WTC11 (cell line): ENCODE measurements at regions not wholly inside any gene's neighbourhood (a gene's known extent, or its start where the extent isn't known, plus 50 kb on each side); places are given as distances from the start of the nearest gene placed in this dataset.

ENCODE experiments used
- ATAC-seq: fragments of 200-7000 bp; cut with Tn5 transposase; 2 replicates; pipeline ENCODE4 v1.10.0; 2021; ENCODE audit warnings: mild to moderate bottlenecking, moderate library complexity
- CTCF ChIA-PET: fragments of 300-600 bp; sonication (Branson Sonifier 250); formaldehyde crosslinking; loops from one replicate; lab custom pipeline; 2021; ENCODE audit warnings: antibody characterized with exemption; lab: Charles Lee
- POLR2A ChIA-PET: fragments of 350-600 bp; sonication (Branson Sonifier 250); formaldehyde crosslinking; loops from one replicate; lab custom pipeline; 2021; ENCODE audit warnings: antibody characterized with exemption; lab: Charles Lee
- DNase-seq: peaks from one replicate; pipeline ENCODE4 v3.0.0; 2021; ENCODE audit warnings: low spot score
- H3K27ac Mint-ChIP-seq: 2 replicates; pipeline ENCODE4 v1.8.0; 2021; ENCODE audit warnings: mixed read lengths
- H3K27me3 Mint-ChIP-seq: 2 replicates; pipeline ENCODE4 v1.8.0; 2021; ENCODE audit warnings: low read depth, mild to moderate bottlenecking, moderate library complexity, mixed read lengths
- H3K36me3 Mint-ChIP-seq: 2 replicates; pipeline ENCODE4 v1.8.0; 2021; ENCODE audit warnings: mixed read lengths
- H3K4me1 Mint-ChIP-seq: 2 replicates; pipeline ENCODE4 v1.8.0; 2022; ENCODE audit warnings: mixed read lengths
- H3K4me3 Mint-ChIP-seq: 2 replicates; pipeline ENCODE4 v1.8.0; 2021; ENCODE audit warnings: mild to moderate bottlenecking, moderate library complexity, mixed read lengths
- H3K9me3 Mint-ChIP-seq: 2 replicates; pipeline ENCODE4 v1.8.0; 2021; ENCODE audit warnings: mixed read lengths
- CDX4 ChIP-seq: fragments of 250-450 bp; sonication (Bioruptor Pico); IDR thresholded peaks from 2 replicates; pipeline ENCODE4 v1.9.0; 2021; ENCODE audit warnings: moderate library complexity, mild to moderate bottlenecking, inconsistent platforms, borderline replicate concordance
- EMX1 ChIP-seq: fragments of 250-450 bp; sonication (Bioruptor Pico); IDR thresholded peaks from 2 replicates; pipeline ENCODE4 v1.8.0; 2021; ENCODE audit warnings: mild to moderate bottlenecking
- ETV6 ChIP-seq: sonication (generic); formaldehyde crosslinking; IDR thresholded peaks from 2 replicates; pipeline ENCODE4 v1.8.1; 2022; ENCODE audit warnings: mild to moderate bottlenecking, missing genetic modification reagents
- JAZF1 ChIP-seq: fragments of 250-450 bp; sonication (Bioruptor Pico); IDR thresholded peaks from 2 replicates; pipeline ENCODE4 v1.9.0; 2021; ENCODE audit warnings: moderate library complexity, mild to moderate bottlenecking, inconsistent platforms
- MXD4 ChIP-seq: fragments of 250-450 bp; sonication (Bioruptor Pico); IDR thresholded peaks from 2 replicates; pipeline ENCODE4 v1.8.0; 2021; ENCODE audit warnings: mild to moderate bottlenecking, moderate library complexity, borderline replicate concordance
- NFYB ChIP-seq: sonication (generic); formaldehyde crosslinking; conservative IDR thresholded peaks from 2 replicates; pipeline ENCODE4 v1.8.0; 2022; ENCODE audit warnings: low read depth, missing genetic modification reagents
- NR3C1 ChIP-seq: sonication (generic); formaldehyde crosslinking; conservative IDR thresholded peaks from 2 replicates; pipeline ENCODE4 v1.8.1; 2023; ENCODE audit warnings: low read depth, mild to moderate bottlenecking, missing genetic modification reagents
- PRDM15 ChIP-seq: sonication (generic); formaldehyde crosslinking; IDR thresholded peaks from 2 replicates; pipeline ENCODE4 v1.8.0; 2022; ENCODE audit warnings: missing genetic modification reagents
- RORB ChIP-seq: fragments of 250-450 bp; sonication (Bioruptor Pico); IDR thresholded peaks from 2 replicates; pipeline ENCODE4 v1.9.0; 2021; ENCODE audit warnings: mild to moderate bottlenecking
- SMAD4 ChIP-seq: sonication (generic); formaldehyde crosslinking; IDR thresholded peaks from 2 replicates; pipeline ENCODE4 v1.8.0; 2022; ENCODE audit warnings: mild to moderate bottlenecking, missing genetic modification reagents
- TEAD1 ChIP-seq: sonication (generic); formaldehyde crosslinking; IDR thresholded peaks from 2 replicates; pipeline ENCODE4 v1.8.0; 2022; ENCODE audit warnings: mild to moderate bottlenecking, missing genetic modification reagents
- ZNF317 ChIP-seq: sonication (generic); formaldehyde crosslinking; IDR thresholded peaks from 2 replicates; pipeline ENCODE4 v1.8.1; 2023; ENCODE audit warnings: low read depth, mild to moderate bottlenecking, moderate library complexity, missing genetic modification reagents, borderline replicate concordance
- ZNF532 ChIP-seq: fragments of 250-450 bp; sonication (Bioruptor Pico); IDR thresholded peaks from 2 replicates; pipeline ENCODE4 v1.9.0; 2021; ENCODE audit warnings: mild to moderate bottlenecking, borderline replicate concordance
- TF ChIP-seq, protein P1 (sequence below): fragments of 250-450 bp; sonication (Bioruptor Pico); IDR thresholded peaks from 2 replicates; pipeline ENCODE4 v1.8.0; 2021; ENCODE audit warnings: mild to moderate bottlenecking
- TF ChIP-seq, protein P2 (sequence below): sonication (generic); formaldehyde crosslinking; IDR thresholded peaks from 2 replicates; pipeline ENCODE4 v1.8.1; 2023; ENCODE audit warnings: mild to moderate bottlenecking, missing genetic modification reagents, borderline replicate concordance
- TF ChIP-seq, protein P3 (sequence below): sonication (generic); formaldehyde crosslinking; IDR thresholded peaks from 2 replicates; pipeline ENCODE4 v1.8.1; 2023; ENCODE audit warnings: mild to moderate bottlenecking, missing genetic modification reagents, moderate library complexity

DNA sequence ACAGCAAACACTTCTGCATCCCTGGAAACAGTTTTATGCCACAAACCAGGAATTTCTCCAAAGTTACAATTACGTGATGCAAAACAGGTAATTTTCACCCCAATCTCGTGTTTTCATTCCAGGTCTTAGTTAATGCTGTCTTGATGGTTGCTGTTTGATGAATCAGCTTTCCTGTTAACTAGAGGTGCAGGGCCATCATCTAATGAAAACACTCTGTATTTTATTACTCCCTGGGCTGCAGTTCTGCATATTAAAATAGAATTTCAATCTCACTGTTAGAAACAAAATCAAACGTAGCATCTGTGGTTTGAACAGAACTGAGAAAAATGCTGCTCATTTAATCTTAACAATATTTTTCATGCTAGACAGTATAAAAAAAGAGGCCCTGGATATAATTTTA, 129.4 kb downstream of the TUSC1 start (continued):
- TF ChIP-seq PRDM15 (CRISPR knock-in tag), result no peak
- TF ChIP-seq, protein P1, sequence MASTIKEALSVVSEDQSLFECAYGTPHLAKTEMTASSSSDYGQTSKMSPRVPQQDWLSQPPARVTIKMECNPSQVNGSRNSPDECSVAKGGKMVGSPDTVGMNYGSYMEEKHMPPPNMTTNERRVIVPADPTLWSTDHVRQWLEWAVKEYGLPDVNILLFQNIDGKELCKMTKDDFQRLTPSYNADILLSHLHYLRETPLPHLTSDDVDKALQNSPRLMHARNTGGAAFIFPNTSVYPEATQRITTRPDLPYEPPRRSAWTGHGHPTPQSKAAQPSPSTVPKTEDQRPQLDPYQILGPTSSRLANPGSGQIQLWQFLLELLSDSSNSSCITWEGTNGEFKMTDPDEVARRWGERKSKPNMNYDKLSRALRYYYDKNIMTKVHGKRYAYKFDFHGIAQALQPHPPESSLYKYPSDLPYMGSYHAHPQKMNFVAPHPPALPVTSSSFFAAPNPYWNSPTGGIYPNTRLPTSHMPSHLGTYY (CRISPR knock-in tag), result no peak
- no peak for TF ChIP-seq MXD4 (CRISPR knock-in tag)

GRCh38 chr9:25543806-25544205, 134.4 kb downstream of the TUSC1 start:
- H3K4me3 Mint-ChIP-seq, result no peak overlapping the region
- CTCF ChIA-PET, result no interaction called here
- POLR2A ChIA-PET, result no interaction called here
- no peak overlapping the region; the same call in 1 of the 2 replicates for H3K27ac Mint-ChIP-seq
- H3K36me3 Mint-ChIP-seq, result no peaks in the 10 kb centered on the region
- peaks cover 5% of the 10 kb centered on the region; the same call in 1 of the 2 replicates for H3K9me3 Mint-ChIP-seq
- TF ChIP-seq NR3C1 (no peak), ZNF532 (no peak)
- H3K4me1 Mint-ChIP-seq, result peaks cover 19% of the 10 kb centered on the region
- DNase-seq (no peak), ATAC-seq (no peak)
- no peaks in the 10 kb centered on the region for H3K27me3 Mint-ChIP-seq

DNA sequence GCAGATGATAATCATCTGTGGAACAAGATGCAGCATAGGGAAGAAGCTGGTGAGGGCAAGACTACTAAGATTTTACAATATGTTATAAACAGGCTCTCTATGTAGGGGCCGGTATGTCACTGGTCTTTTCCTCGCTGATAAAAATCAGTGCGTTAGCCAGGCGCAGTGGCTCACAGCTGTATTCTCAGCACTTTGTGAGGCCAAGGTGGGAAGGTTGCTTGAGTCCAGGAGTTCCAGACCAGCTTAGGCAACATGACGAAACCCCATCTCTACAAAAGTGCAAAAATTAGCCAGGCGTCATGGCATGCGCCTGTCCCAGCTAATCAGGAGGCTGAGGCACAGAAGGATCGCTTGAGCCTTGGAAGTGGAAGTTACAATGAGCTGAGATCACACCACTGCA, 135.9 kb downstream of the TUSC1 start:
- Mint-ChIP-seq H3K9me3 (peaks cover 5% of the 10 kb centered on the region; the same call in 1 of the 2 replicates), H3K4me1 (peaks cover 25% of the 10 kb centered on the region), H3K27ac (no peak overlapping the region; the same call in 1 of the 2 replicates), H3K4me3 (no peak overlapping the region), H3K36me3 (no peaks in the 10 kb centered on the region), H3K27me3 (no peaks in the 10 kb centered on the region)
- no peak for DNase-seq
- TF ChIP-seq, protein P2, sequence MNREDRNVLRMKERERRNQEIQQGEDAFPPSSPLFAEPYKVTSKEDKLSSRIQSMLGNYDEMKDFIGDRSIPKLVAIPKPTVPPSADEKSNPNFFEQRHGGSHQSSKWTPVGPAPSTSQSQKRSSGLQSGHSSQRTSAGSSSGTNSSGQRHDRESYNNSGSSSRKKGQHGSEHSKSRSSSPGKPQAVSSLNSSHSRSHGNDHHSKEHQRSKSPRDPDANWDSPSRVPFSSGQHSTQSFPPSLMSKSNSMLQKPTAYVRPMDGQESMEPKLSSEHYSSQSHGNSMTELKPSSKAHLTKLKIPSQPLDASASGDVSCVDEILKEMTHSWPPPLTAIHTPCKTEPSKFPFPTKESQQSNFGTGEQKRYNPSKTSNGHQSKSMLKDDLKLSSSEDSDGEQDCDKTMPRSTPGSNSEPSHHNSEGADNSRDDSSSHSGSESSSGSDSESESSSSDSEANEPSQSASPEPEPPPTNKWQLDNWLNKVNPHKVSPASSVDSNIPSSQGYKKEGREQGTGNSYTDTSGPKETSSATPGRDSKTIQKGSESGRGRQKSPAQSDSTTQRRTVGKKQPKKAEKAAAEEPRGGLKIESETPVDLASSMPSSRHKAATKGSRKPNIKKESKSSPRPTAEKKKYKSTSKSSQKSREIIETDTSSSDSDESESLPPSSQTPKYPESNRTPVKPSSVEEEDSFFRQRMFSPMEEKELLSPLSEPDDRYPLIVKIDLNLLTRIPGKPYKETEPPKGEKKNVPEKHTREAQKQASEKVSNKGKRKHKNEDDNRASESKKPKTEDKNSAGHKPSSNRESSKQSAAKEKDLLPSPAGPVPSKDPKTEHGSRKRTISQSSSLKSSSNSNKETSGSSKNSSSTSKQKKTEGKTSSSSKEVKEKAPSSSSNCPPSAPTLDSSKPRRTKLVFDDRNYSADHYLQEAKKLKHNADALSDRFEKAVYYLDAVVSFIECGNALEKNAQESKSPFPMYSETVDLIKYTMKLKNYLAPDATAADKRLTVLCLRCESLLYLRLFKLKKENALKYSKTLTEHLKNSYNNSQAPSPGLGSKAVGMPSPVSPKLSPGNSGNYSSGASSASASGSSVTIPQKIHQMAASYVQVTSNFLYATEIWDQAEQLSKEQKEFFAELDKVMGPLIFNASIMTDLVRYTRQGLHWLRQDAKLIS (CRISPR knock-in tag), result no peak
- TF ChIP-seq EMX1 (CRISPR knock-in tag) (no peak), NFYB (CRISPR knock-in tag) (no peak), RORB (CRISPR knock-in tag) (no peak), CDX4 (no peak), SMAD4 (CRISPR knock-in tag) (no peak), JAZF1 (no peak), ETV6 (CRISPR knock-in tag) (no peak), ZNF317 (no peak), TEAD1 (no peak)
- TF ChIP-seq, protein P3, sequence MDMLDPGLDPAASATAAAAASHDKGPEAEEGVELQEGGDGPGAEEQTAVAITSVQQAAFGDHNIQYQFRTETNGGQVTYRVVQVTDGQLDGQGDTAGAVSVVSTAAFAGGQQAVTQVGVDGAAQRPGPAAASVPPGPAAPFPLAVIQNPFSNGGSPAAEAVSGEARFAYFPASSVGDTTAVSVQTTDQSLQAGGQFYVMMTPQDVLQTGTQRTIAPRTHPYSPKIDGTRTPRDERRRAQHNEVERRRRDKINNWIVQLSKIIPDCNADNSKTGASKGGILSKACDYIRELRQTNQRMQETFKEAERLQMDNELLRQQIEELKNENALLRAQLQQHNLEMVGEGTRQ (CRISPR knock-in tag), result no peak
- ChIA-PET POLR2A (no interaction called here), CTCF (no interaction called here)
- no peak for ATAC-seq
